Colonic mucosa (tissue), 4 donors: ENCODE measurements at regions not wholly inside any gene's neighbourhood (a gene's known extent, or its start where the extent isn't known, plus 50 kb on each side); places are given as distances from the start of the nearest gene placed in this dataset.

Experiments used
- DNase-seq: peaks from one replicate; pipeline ENCODE4 v3.0.0-alpha.2; 2020
- H3K27ac ChIP-seq: fragments of 200-600 bp; one replicate; pipeline ENCODE4 v1.8.0; 2021
- H3K27me3 ChIP-seq: fragments of 200-600 bp; one replicate; pipeline ENCODE4 v1.8.0; 2021
- H3K36me3 ChIP-seq: fragments of 200-600 bp; one replicate; pipeline ENCODE4 v1.8.0; 2021
- H3K4me1 ChIP-seq: fragments of 200-600 bp; one replicate; pipeline ENCODE4 v1.8.0; 2021; ENCODE audit warnings: mild to moderate bottlenecking
- H3K4me3 ChIP-seq: fragments of 200-600 bp; one replicate; pipeline ENCODE4 v1.8.0; 2021
- H3K9ac ChIP-seq, 2 donors: one replicate each; pipeline ENCODE4 v1.7.0; 2013; ENCODE audit warnings: control low read depth in 2 of 2, low read depth in 2 of 2, low read length in 2 of 2
- H3K9me3 ChIP-seq: fragments of 200-600 bp; one replicate; pipeline ENCODE4 v1.8.0; 2021
- CTCF ChIP-seq: fragments of 200-600 bp; IDR thresholded peaks from one replicate; pipeline ENCODE4 v1.8.0; 2022; ENCODE audit warnings: antibody characterized with exemption, mild to moderate bottlenecking
- intact Hi-C: fragments of 100-400 bp; cut with DNase I; formaldehyde crosslinking; loops from one replicate; pipeline ENCODE4 v1.14.1; 2022
- donor health status: healthy.
- donor health status: DM: no; HTN: no; CAD: no.
- donor health status: DM: no; HTN: no; CAD: no.

- DNase-seq: no peak
- Histone ChIP-seq H3K27ac (no peak overlapping the region), H3K9me3 (no peaks in the 10 kb centered on the region), H3K9ac (no peak overlapping the region), H3K36me3 (no peaks in the 10 kb centered on the region), H3K27me3 (no peaks in the 10 kb centered on the region), H3K4me3 (no peak overlapping the region), H3K4me1 (no peaks in the 10 kb centered on the region)
- intact Hi-C loops: no loop called here
- no peak for TF ChIP-seq CTCF
Measured at GRCh38 chr1:8218351-8219092, 99.4 kb upstream of the SLC45A1 start.

GRCh38 chr1:8217809-8218208 is 100.1 kb upstream of the SLC45A1 start:
- no peaks in the 10 kb centered on the region for H3K4me1 ChIP-seq
- H3K9ac ChIP-seq: peak overlapping the region in 1 of 2 donors; percentile 49
- H3K4me3 ChIP-seq: peak overlapping the region; percentile 41
- no peak for DNase-seq
- no peaks in the 10 kb centered on the region for H3K9me3 ChIP-seq
- intact Hi-C loops: no loop called here
- no peaks in the 10 kb centered on the region for H3K27me3 ChIP-seq
- H3K36me3 ChIP-seq: no peaks in the 10 kb centered on the region
- no peak for TF ChIP-seq CTCF
- H3K27ac ChIP-seq: no peak overlapping the region

- Histone ChIP-seq H3K27me3 (no peaks in the 10 kb centered on the region), H3K27ac (no peak overlapping the region), H3K4me1 (no peaks in the 10 kb centered on the region), H3K9me3 (no peaks in the 10 kb centered on the region), H3K9ac (peak overlapping the region; percentile 55 to 58), H3K36me3 (no peaks in the 10 kb centered on the region), H3K4me3 (peak overlapping the region; percentile 41)
- no peak for TF ChIP-seq CTCF
- intact Hi-C loops: no loop called here
- DNase-seq: no peak
Measured at GRCh38 chr1:8217011-8217711, 100.8 kb upstream of the SLC45A1 start.

- no peaks in the 10 kb centered on the region for H3K9me3 ChIP-seq
- H3K27ac ChIP-seq: no peak overlapping the region
- no peak overlapping the region for H3K9ac ChIP-seq
- TF ChIP-seq CTCF: no peak
- no peaks in the 10 kb centered on the region for H3K27me3 ChIP-seq
- intact Hi-C loops: no loop called here
- no peak for DNase-seq
- H3K36me3 ChIP-seq: no peaks in the 10 kb centered on the region
- no peaks in the 10 kb centered on the region for H3K4me1 ChIP-seq
- no peak overlapping the region for H3K4me3 ChIP-seq
Measured at GRCh38 chr1:8216005-8216404, 101.9 kb upstream of the SLC45A1 start.

GRCh38 chr1:8214501-8215173 is 103.3 kb upstream of the SLC45A1 start:
- H3K9ac ChIP-seq: no peak overlapping the region
- H3K27me3 ChIP-seq: no peaks in the 10 kb centered on the region
- H3K36me3 ChIP-seq: no peaks in the 10 kb centered on the region
- no peak for DNase-seq
- H3K9me3 ChIP-seq: no peaks in the 10 kb centered on the region
- intact Hi-C loops: no loop called here
- H3K27ac ChIP-seq: no peak overlapping the region
- no peak overlapping the region for H3K4me3 ChIP-seq
- no peaks in the 10 kb centered on the region for H3K4me1 ChIP-seq
- TF ChIP-seq CTCF: no peak
